NCI-H2107 treated with DMSO at 0.1 percent for 48 hours (cell line): ENCODE measurements at regions not wholly inside any gene's neighbourhood (a gene's known extent, or its start where the extent isn't known, plus 50 kb on each side); places are given as distances from the start of the nearest gene placed in this dataset.

ENCODE experiments used
- DNase-seq: peaks from one replicate; lab custom pipeline; 2025; ENCODE audit not compliant: unreplicated experiment; lab: John Stamatoyannopoulos, UW

GRCh38 chr18:11279461-11279860 lies 130.1 kb upstream of the PIEZO2 start:
- no peak for DNase-seq

GRCh38 chr18:11276678-11277077 lies 127.3 kb upstream of the PIEZO2 start:
- no peak for DNase-seq

GRCh38 chr18:11274144-11274794 lies 124.9 kb upstream of the PIEZO2 start:
- DNase-seq, result no peak

- no peak for DNase-seq
Observed at GRCh38 chr18:11272516-11272915, 123.1 kb upstream of the PIEZO2 start.

- DNase-seq, result no peak
Observed at GRCh38 chr18:11271954-11272353, 122.6 kb upstream of the PIEZO2 start.

- no peak for DNase-seq
Observed at GRCh38 chr18:11269257-11269656, 119.9 kb upstream of the PIEZO2 start.

GRCh38 chr18:11268741-11269233 lies 119.4 kb upstream of the PIEZO2 start:
- no peak for DNase-seq

- no peak for DNase-seq
Observed at GRCh38 chr18:11268153-11268552, 118.8 kb upstream of the PIEZO2 start.

GRCh38 chr18:11266781-11267480 lies 117.6 kb upstream of the PIEZO2 start:
- no peak for DNase-seq

GRCh38 chr18:11261486-11261885 lies 112.1 kb upstream of the PIEZO2 start:
- no peak for DNase-seq

- DNase-seq, result no peak
Observed at GRCh38 chr18:11260961-11261461, 111.6 kb upstream of the PIEZO2 start.

GRCh38 chr18:11259469-11260150 lies 110.2 kb upstream of the PIEZO2 start:
- no peak for DNase-seq

GRCh38 chr18:11258039-11258610 lies 108.8 kb upstream of the PIEZO2 start:
- no peak for DNase-seq

- no peak for DNase-seq
Observed at GRCh38 chr18:11256251-11256650, 106.9 kb upstream of the PIEZO2 start.

GRCh38 chr18:11251891-11252270 lies 102.5 kb upstream of the PIEZO2 start:
- DNase-seq, result no peak

GRCh38 chr18:11251229-11251890 lies 102.0 kb upstream of the PIEZO2 start:
- DNase-seq, result no peak

GRCh38 chr18:11249391-11249790 lies 100.0 kb upstream of the PIEZO2 start:
- DNase-seq, result no peak

- DNase-seq, result no peak
Observed at GRCh38 chr18:11247381-11247970, 98.1 kb upstream of the PIEZO2 start.

GRCh38 chr18:11246495-11247300 lies 97.3 kb upstream of the PIEZO2 start:
- no peak for DNase-seq

- DNase-seq, result no peak
Observed at GRCh38 chr18:11245879-11246278, 96.5 kb upstream of the PIEZO2 start.
